Spleen (tissue), 11 donors: ENCODE measurements at regions not wholly inside any gene's neighbourhood (a gene's known extent, or its start where the extent isn't known, plus 50 kb on each side); places are given as distances from the start of the nearest gene placed in this dataset.
"Not testable (repeated sequence)": the region's sequence is repeated elsewhere in the genome, so short reads cannot be mapped to it uniquely, and the experiment has no call there.

Experiments
- DNase-seq: peaks from one replicate; pipeline ENCODE4 v3.0.0-alpha.2; 2020
- H3K27ac ChIP-seq, 8 donors: fragments of 200-600 bp; sonication (generic) in 7 of 8; 1 replicate in 4 of 8; 2 replicates in 4 of 8; pipeline versions ENCODE4 v1.5.0 to v1.8.0; 2016 to 2021; ENCODE audit warnings: inconsistent platforms in 4 of 8, mild to moderate bottlenecking in 4 of 8, moderate library complexity in 1 of 8
- H3K27me3 ChIP-seq, 7 donors: fragments of 200-600 bp; sonication (generic) in 6 of 7; replicated peaks in 1 of 7; 1 replicate in 4 of 7; 2 replicates in 3 of 7; pipeline versions ENCODE4 v1.5.0 to v1.8.0; 2016 to 2021; ENCODE audit warnings: inconsistent platforms in 3 of 7, mild to moderate bottlenecking in 1 of 7
- H3K36me3 ChIP-seq, 6 donors: fragments of 200-600 bp; sonication (generic) in 5 of 6; 1 replicate in 4 of 6; 2 replicates in 2 of 6; pipeline versions ENCODE4 v1.5.0 to v1.8.0; 2016 to 2021; ENCODE audit warnings: inconsistent platforms in 2 of 6
- H3K4me1 ChIP-seq, 6 donors: fragments of 200-600 bp; sonication (generic) in 5 of 6; 1 replicate in 3 of 6; 2 replicates in 3 of 6; pipeline versions ENCODE4 v1.5.0 to v1.8.0; 2016 to 2021; ENCODE audit warnings: inconsistent platforms in 3 of 6
- H3K4me3 ChIP-seq, 8 donors: fragments of 200-600 bp; sonication (generic) in 7 of 8; 1 replicate in 4 of 8; 2 replicates in 4 of 8; pipeline versions ENCODE4 v1.5.0 to v1.8.0; 2016 to 2021; ENCODE audit warnings: inconsistent platforms in 4 of 8, mild to moderate bottlenecking in 4 of 8, moderate library complexity in 2 of 8
- H3K9me3 ChIP-seq, 8 donors: fragments of 200-600 bp; sonication (generic) in 7 of 8; 1 replicate in 4 of 8; 2 replicates in 4 of 8; pipeline versions ENCODE4 v1.5.0 to v1.8.0; 2016 to 2021; ENCODE audit warnings: inconsistent platforms in 4 of 8
- CTCF ChIP-seq, 11 experiments: fragments of 200-600 bp in 7 of 11; fragments of 450-650 bp in 4 of 11; sonication (generic) in 4 of 11; IDR thresholded peaks in 8 of 11; conservative IDR thresholded peaks in 3 of 11; 1 replicate in 7 of 11; 2 replicates in 4 of 11; pipeline versions ENCODE4 v1.4.0 to v1.8.0; 2016 to 2021; ENCODE audit warnings: antibody characterized with exemption in 11 of 11, inconsistent platforms in 4 of 11, mild to moderate bottlenecking in 1 of 11
- POLR2A ChIP-seq, 3 donors: fragments of 450-650 bp; IDR thresholded peaks; one replicate each; pipeline ENCODE4 v1.5.1; 2017; ENCODE audit warnings: antibody characterized with exemption in 3 of 3, mild to moderate bottlenecking in 1 of 3
- POLR2AphosphoS5 ChIP-seq, 3 donors: sonication (generic); formaldehyde crosslinking; IDR thresholded peaks; one replicate each; pipeline ENCODE4 v1.5.1; 2017; ENCODE audit warnings: antibody characterized with exemption in 3 of 3
- WGBS, 5 donors: extraction: QIAGEN DNeasy Blood & Tissue Kit in 3 of 5; methylation state at CpG; one replicate each; pipeline versions ENCODE4 v1.1.5 to v1.1.7; 2013 to 2018; 5-methylcytosine and 5-hydroxymethylcytosine counted together
- intact Hi-C: fragments of 100-400 bp; cut with DNase I; formaldehyde crosslinking; loops from one replicate; pipeline ENCODE4 v1.15.0; 2023; ENCODE audit warnings: low total_unique reads
- donor health status: healthy with polysubstance abuse.
- donor health status: DM: no; HTN: no; CAD: no; lungs with moderate emphysema.
- donor health status: DM: no; HTN: no; CAD: no.
- donor health status: Bipolar disorder and iron deficiency.
- donor health status: healthy.
- donor health status: DM: no; HTN: no; CAD: no.
- donor health status: DM: yes; HTN: yes; CAD: no.

GRCh38 chr7:10637991-10638390 lies 335.7 kb upstream of the PHF14 start:
- H3K27me3 ChIP-seq, result no peaks in the 10 kb centered on the region
- WGBS, 5 donors, result 74 to 84% (median 79%) methylated on average over 3 of the region's 3 CpGs
- H3K27ac ChIP-seq, result no peak overlapping the region
- DNase-seq, result no peak
- TF ChIP-seq POLR2AphosphoS5 (IDR thresholded peaks at IDR 0.05), result no peak
- intact Hi-C loops, result no loop called here
- no peaks in the 10 kb centered on the region for H3K36me3 ChIP-seq
- no peaks in the 10 kb centered on the region for H3K4me1 ChIP-seq
- H3K4me3 ChIP-seq, result no peak overlapping the region
- no peaks in the 10 kb centered on the region for H3K9me3 ChIP-seq

- H3K27me3 ChIP-seq, result no peaks in the 10 kb centered on the region
- intact Hi-C loops, result no loop called here
- no peak overlapping the region for H3K27ac ChIP-seq
These were observed 330.1 kb upstream of the PHF14 start for GRCh38 chr7:10643545-10643944.

GRCh38 chr7:10644849-10645248 lies 328.8 kb upstream of the PHF14 start:
- H3K4me1 ChIP-seq, result no peaks in the 10 kb centered on the region
- no peak for TF ChIP-seq POLR2A (IDR thresholded peaks at IDR 0.05)
- TF ChIP-seq POLR2AphosphoS5 (IDR thresholded peaks at IDR 0.05), result no peak
- TF ChIP-seq CTCF (IDR thresholded peaks at IDR 0.05 in 8 of 11, conservative IDR thresholded peaks at IDR 0.05 in 3 of 11), result no peak
- H3K27ac ChIP-seq, result no peak overlapping the region
- no peak overlapping the region for H3K4me3 ChIP-seq
- H3K27me3 ChIP-seq, result no peaks in the 10 kb centered on the region
- DNase-seq, result no peak
- intact Hi-C loops, result no loop called here
- H3K36me3 ChIP-seq, result no peaks in the 10 kb centered on the region
- 75 to 82% (median 81%) methylated on average over 3 of the region's 3 CpGs for WGBS, 5 donors
- no peaks in the 10 kb centered on the region for H3K9me3 ChIP-seq

More at GRCh38 chr7:10643545-10643944, 330.1 kb upstream of the PHF14 start:
- Histone ChIP-seq H3K4me1 (no peaks in the 10 kb centered on the region), H3K9me3 (no peaks in the 10 kb centered on the region), H3K4me3 (no peak overlapping the region), H3K36me3 (no peaks in the 10 kb centered on the region)
- no peak for DNase-seq
- 56 to 76% (median 63%) methylated on average over 2 of the region's 2 CpGs for WGBS, 5 donors
- TF ChIP-seq POLR2AphosphoS5 (IDR thresholded peaks at IDR 0.05), result no peak

- Histone ChIP-seq H3K27me3 (no peaks in the 10 kb centered on the region), H3K9me3 (no peaks in the 10 kb centered on the region), H3K4me1 (no peaks in the 10 kb centered on the region), H3K36me3 (no peaks in the 10 kb centered on the region), H3K4me3 (no peak overlapping the region), H3K27ac (peak overlapping the region in 1 of 8 donors; percentile 12)
- WGBS, 5 donors, result 32 to 58% (median 37%) methylated on average over 5 of the region's 5 CpGs
- TF ChIP-seq POLR2A (IDR thresholded peaks at IDR 0.05) (no peak), POLR2AphosphoS5 (IDR thresholded peaks at IDR 0.05) (no peak), CTCF (IDR thresholded peaks at IDR 0.05 in 8 of 11, conservative IDR thresholded peaks at IDR 0.05 in 3 of 11) (no peak)
- intact Hi-C loops, result no loop called here
- no peak for DNase-seq
These were observed 327.5 kb upstream of the PHF14 start for GRCh38 chr7:10646194-10646593.

- 74 to 84% (median 80%) methylated on average over 5 of the region's 5 CpGs for WGBS, 5 donors
These were observed 325.4 kb upstream of the PHF14 start for GRCh38 chr7:10648289-10648688.

GRCh38 chr7:10649120-10649519 lies 324.6 kb upstream of the PHF14 start:
- H3K27me3 ChIP-seq, intact Hi-C loops, DNase-seq, H3K9me3 ChIP-seq, H3K4me3 ChIP-seq, H3K27ac ChIP-seq, H3K36me3 ChIP-seq, H3K4me1 ChIP-seq: not testable (repeated sequence)
- WGBS, 5 donors, result 63 to 90% (median 79%) methylated on average over 5 to 7 of the region's 7 CpGs

More at GRCh38 chr7:10648289-10648688, 325.4 kb upstream of the PHF14 start:
- H3K4me3 ChIP-seq, result no peak overlapping the region
- TF ChIP-seq CTCF (IDR thresholded peaks at IDR 0.05 in 8 of 11, conservative IDR thresholded peaks at IDR 0.05 in 3 of 11), result no peak
- TF ChIP-seq POLR2AphosphoS5 (IDR thresholded peaks at IDR 0.05), result no peak
- no peak for TF ChIP-seq POLR2A (IDR thresholded peaks at IDR 0.05)
- no peaks in the 10 kb centered on the region for H3K4me1 ChIP-seq
- intact Hi-C loops, result no loop called here
- no peaks in the 10 kb centered on the region for H3K36me3 ChIP-seq
- H3K9me3 ChIP-seq, result no peaks in the 10 kb centered on the region
- DNase-seq, result no peak
- H3K27me3 ChIP-seq, result no peaks in the 10 kb centered on the region
- no peak overlapping the region for H3K27ac ChIP-seq
